ENCODE measurements at regions not wholly inside any gene's neighbourhood (a gene's known extent, or its start where the extent isn't known, plus 50 kb on each side); places are given as distances from the start of the nearest gene placed in this dataset.
"Not testable (repeated sequence)": the region's sequence is repeated elsewhere in the genome, so short reads cannot be mapped to it uniquely, and the experiment has no call there.

GRCh38 chr1:121595089-121595488 is 410.3 kb downstream of the SRGAP2C start:
- TF ChIP-seq POLR2A (IDR thresholded peaks at IDR 0.05), result no peak
- TF ChIP-seq CTCF (IDR thresholded peaks at IDR 0.05), result no peak
- no peak overlapping the region for H3K27ac ChIP-seq
- H3K36me3 ChIP-seq, result no peaks in the 10 kb centered on the region
- no peak overlapping the region for H3K4me3 ChIP-seq
- ATAC-seq (no peak), DNase-seq (no peak)
- no peaks in the 10 kb centered on the region for H3K9me3 ChIP-seq
- no peaks in the 10 kb centered on the region for H3K27me3 ChIP-seq
- intact Hi-C loops (cut with DNase I), result no loop called here
- H3K4me1 ChIP-seq, result no peaks in the 10 kb centered on the region

- H3K27me3 ChIP-seq; H3K4me3 ChIP-seq; intact Hi-C loops (cut with DNase I); H3K4me1 ChIP-seq; DNase-seq; ATAC-seq; H3K9me3 ChIP-seq; H3K36me3 ChIP-seq; H3K27ac ChIP-seq: not testable (repeated sequence)
- 57 to 86% methylated on average over 2 of the region's 3 CpGs; no CpG with 5 or more reads in 2 of the 4 donors for WGBS, 4 donors
These were observed 420.2 kb downstream of the SRGAP2C start for GRCh38 chr1:121604843-121605444.

- DNase-seq; ATAC-seq; H3K27ac ChIP-seq; H3K4me3 ChIP-seq; H3K9me3 ChIP-seq; intact Hi-C loops (cut with DNase I); H3K4me1 ChIP-seq; H3K36me3 ChIP-seq; H3K27me3 ChIP-seq: not testable (repeated sequence)
- WGBS, 4 donors, result 80% methylated on average over 1 of the region's 2 CpGs; no CpG with 5 or more reads in 3 of the 4 donors
These were observed 422.7 kb downstream of the SRGAP2C start for GRCh38 chr1:121607499-121607898.
